H1 (cell line): ENCODE measurements at regions not wholly inside any gene's neighbourhood (a gene's known extent, or its start where the extent isn't known, plus 50 kb on each side); places are given as distances from the start of the nearest gene placed in this dataset.

ENCODE experiments used
- CTCF ChIA-PET: fragments of 300-600 bp; sonication (Branson Sonifier 250); formaldehyde crosslinking; loops from one replicate; lab custom pipeline; 2021; ENCODE audit not compliant: partially characterized antibody; lab: Charles Lee
- POLR2A ChIA-PET: fragments of 300-600 bp; sonication (Branson Sonifier 250); formaldehyde crosslinking; loops from one replicate; lab custom pipeline; 2021; ENCODE audit warnings: inconsistent platforms; ENCODE audit not compliant: partially characterized antibody; lab: Charles Lee
- DNase-seq, 2 experiments: peaks; one replicate each; pipeline versions ENCODE4 v3.0.0 to v3.0.0-alpha.2; 2010 to 2022; ENCODE audit warnings: low spot score in 2 of 2, low read depth in 1 of 2, mixed read lengths in 1 of 2
- FAIRE-seq: peaks from 2 replicates; lab custom pipeline; 2011; peaks lifted over from hg19 to GRCh38; lab: Jason Lieb, UNC
- H2AFZ ChIP-seq: 2 replicates; pipeline ENCODE4 v1.8.1; 2012; ENCODE audit warnings: low read length, inconsistent platforms
- H2AK5ac ChIP-seq: 2 replicates; pipeline ENCODE4 v1.6.1; 2013; ENCODE audit warnings: low read depth, low read length
- H2BK120ac ChIP-seq: replicated peaks from 2 replicates; pipeline ENCODE3; 2013; ENCODE audit warnings: low read depth, low read length, inconsistent platforms
- H2BK12ac ChIP-seq: 2 replicates; pipeline ENCODE4 v1.6.1; 2013; ENCODE audit warnings: low read depth, low read length
- H2BK15ac ChIP-seq: 2 replicates; pipeline ENCODE4 v1.6.1; 2013; ENCODE audit warnings: low read length
- H2BK20ac ChIP-seq: 2 replicates; pipeline ENCODE4 v1.6.1; 2013; ENCODE audit warnings: low read length
- H2BK5ac ChIP-seq: 2 replicates; pipeline ENCODE4 v1.6.1; 2013; ENCODE audit warnings: low read depth, low read length
- H3K14ac ChIP-seq: 2 replicates; pipeline ENCODE4 v1.6.1; 2013; ENCODE audit warnings: inconsistent platforms; ENCODE audit not compliant: insufficient read length
- H3K18ac ChIP-seq: 2 replicates; pipeline ENCODE4 v1.6.1; 2013; ENCODE audit warnings: low read length; ENCODE audit errors: extremely low read depth
- H3K23ac ChIP-seq: 2 replicates; pipeline ENCODE4 v1.6.1; 2013; ENCODE audit warnings: inconsistent platforms; ENCODE audit not compliant: insufficient read length
- H3K23me2 ChIP-seq: 2 replicates; pipeline ENCODE4 v1.6.1; 2013; ENCODE audit warnings: low read depth, low read length
- H3K27ac ChIP-seq: 2 replicates; pipeline ENCODE4 v1.6.1; 2011; ENCODE audit warnings: low read depth, low read length, inconsistent platforms
- H3K27me3 ChIP-seq, 4 experiments: replicated peaks in 1 of 4; 1 replicate in 1 of 4; 2 replicates in 3 of 4; pipeline versions ENCODE4 v1.6.1 to v1.8.1; 2011 to 2013; ENCODE audit warnings: low read length in 3 of 4, mild to moderate bottlenecking in 3 of 4, inconsistent platforms in 2 of 4, mixed read lengths in 2 of 4, moderate library complexity in 1 of 4; ENCODE audit not compliant: control insufficient read depth in 3 of 4, insufficient read depth in 3 of 4; ENCODE audit errors: extremely low read depth in 1 of 4
- H3K36me3 ChIP-seq, 4 experiments: 2 replicates each; pipeline versions ENCODE4 v1.6.1 to v1.8.1; 2011 to 2013; ENCODE audit warnings: mild to moderate bottlenecking in 4 of 4, low read length in 3 of 4, moderate library complexity in 2 of 4, control low read depth in 1 of 4, inconsistent platforms in 1 of 4; ENCODE audit not compliant: insufficient read depth in 4 of 4, control insufficient read depth in 2 of 4
- H3K4ac ChIP-seq: replicated peaks from 2 replicates; pipeline ENCODE3; 2013; ENCODE audit warnings: low read length, low read depth, mixed read lengths, inconsistent platforms; ENCODE audit not compliant: insufficient read length
- H3K4me1 ChIP-seq, 4 experiments: replicated peaks in 1 of 4; 1 replicate in 1 of 4; 2 replicates in 3 of 4; pipeline versions ENCODE4 v1.6.1 to v1.8.1; 2011 to 2013; ENCODE audit warnings: low read length in 3 of 4, inconsistent platforms in 2 of 4, mixed read lengths in 1 of 4; ENCODE audit not compliant: insufficient read depth in 4 of 4, control insufficient read depth in 3 of 4
- H3K4me2 ChIP-seq, 2 experiments: 2 replicates each; pipeline versions ENCODE4 v1.6.1 to v1.8.1; 2011 to 2013; ENCODE audit warnings: low read depth in 2 of 2, low read length in 2 of 2, control low read depth in 1 of 2, inconsistent platforms in 1 of 2, mild to moderate bottlenecking in 1 of 2; ENCODE audit not compliant: insufficient read depth in 1 of 2
- H3K4me3 ChIP-seq, 4 experiments: fragments of 200-600, 300-600 bp in 1 of 4; sonication (generic), shearing (Covaris generic), sonication (Bioruptor Twin) in 1 of 4; 2 replicates each; pipeline versions ENCODE4 v1.5.1 to v1.8.1; 2011 to 2016; ENCODE audit warnings: low read length in 4 of 4, low read depth in 3 of 4, control low read depth in 2 of 4, inconsistent platforms in 2 of 4, mild to moderate bottlenecking in 2 of 4, mixed read lengths in 1 of 4, moderate library complexity in 1 of 4; ENCODE audit not compliant: insufficient read depth in 2 of 4; ENCODE audit errors: extremely low read depth in 1 of 4
- H3K56ac ChIP-seq: replicated peaks from 2 replicates; pipeline ENCODE3; 2013; ENCODE audit warnings: low read depth, mild to moderate bottlenecking, mixed read lengths, low read length, inconsistent platforms; ENCODE audit not compliant: insufficient read length
- H3K79me1 ChIP-seq: 2 replicates; pipeline ENCODE4 v1.6.1; 2013; ENCODE audit warnings: low read depth, low read length, control low read depth
- H3K79me2 ChIP-seq, 2 experiments: 2 replicates each; pipeline versions ENCODE4 v1.6.1 to v1.8.1; 2012 to 2013; ENCODE audit warnings: low read length in 2 of 2, mild to moderate bottlenecking in 2 of 2, inconsistent platforms in 1 of 2; ENCODE audit not compliant: insufficient read depth in 2 of 2, control insufficient read depth in 1 of 2
- H3K9ac ChIP-seq, 4 experiments: replicated peaks in 1 of 4; 1 replicate in 1 of 4; 2 replicates in 3 of 4; pipeline versions ENCODE4 v1.6.1 to v1.8.1; 2011 to 2013; ENCODE audit warnings: low read depth in 3 of 4, low read length in 3 of 4, control low read depth in 2 of 4, mild to moderate bottlenecking in 2 of 4, moderate library complexity in 2 of 4, inconsistent platforms in 1 of 4; ENCODE audit errors: extremely low read depth in 1 of 4
- H3K9me3 ChIP-seq, 2 experiments: 2 replicates each; pipeline versions ENCODE4 v1.6.1 to v1.8.1; 2012 to 2013; ENCODE audit warnings: mild to moderate bottlenecking in 2 of 2, moderate library complexity in 2 of 2, control low read depth in 1 of 2, inconsistent platforms in 1 of 2, low read depth in 1 of 2, low read length in 1 of 2, mixed read lengths in 1 of 2; ENCODE audit not compliant: insufficient read depth in 2 of 2
- H4K20me1 ChIP-seq, 2 experiments: replicated peaks in 1 of 2; 2 replicates each; pipeline versions ENCODE3 to v1.8.1; 2011 to 2013; ENCODE audit warnings: inconsistent platforms in 2 of 2, low read length in 2 of 2, mild to moderate bottlenecking in 1 of 2; ENCODE audit not compliant: insufficient read depth in 2 of 2, control insufficient read depth in 1 of 2
- H4K5ac ChIP-seq: 2 replicates; pipeline ENCODE4 v1.6.1; 2013; ENCODE audit warnings: low read length, low read depth, mixed read lengths, inconsistent platforms; ENCODE audit not compliant: insufficient read length
- H4K8ac ChIP-seq: 2 replicates; pipeline ENCODE4 v1.8.0; 2013; ENCODE audit warnings: mild to moderate bottlenecking, moderate library complexity, low read length, inconsistent platforms; ENCODE audit not compliant: insufficient read depth; ENCODE audit errors: extremely low read depth
- H4K91ac ChIP-seq: replicated peaks from 2 replicates; pipeline ENCODE3; 2013; ENCODE audit warnings: low read length, mixed read lengths, inconsistent platforms; ENCODE audit not compliant: insufficient read length
- BACH1 ChIP-seq: IDR thresholded peaks from 2 replicates; pipeline ENCODE4 v1.6.1; 2012; ENCODE audit warnings: low read length, improper control_type of control experiment
- CREB1 ChIP-seq: IDR thresholded peaks from 2 replicates; pipeline ENCODE4 v1.6.1; 2012; ENCODE audit warnings: inconsistent platforms
- EZH2 ChIP-seq: fragments of 200-600 bp; sonication (generic); IDR thresholded peaks from 2 replicates; pipeline ENCODE4 v1.7.1; 2012; ENCODE audit warnings: low read depth, mild to moderate bottlenecking, moderate library complexity, low read length, inconsistent platforms; ENCODE audit not compliant: severe bottlenecking
- MAFK ChIP-seq: IDR thresholded peaks from 2 replicates; pipeline ENCODE4 v1.6.1; 2012; ENCODE audit warnings: low read depth, mild to moderate bottlenecking, improper control_type of control experiment, low read length
- POLR2A ChIP-seq, 2 experiments: IDR thresholded peaks; 1 replicate in 1 of 2; 2 replicates in 1 of 2; pipeline ENCODE4 v1.6.1; 2011; ENCODE audit warnings: low read depth in 2 of 2, low read length in 2 of 2, mild to moderate bottlenecking in 2 of 2; ENCODE audit errors: control extremely low read depth in 1 of 2
- RBBP5 ChIP-seq: IDR thresholded peaks from 2 replicates; pipeline ENCODE4 v1.7.1; 2012; ENCODE audit warnings: low read depth, mild to moderate bottlenecking, inconsistent platforms, low read length, moderate library complexity, borderline replicate concordance
- SP2 ChIP-seq: IDR thresholded peaks from 2 replicates; pipeline ENCODE4 v1.6.1; 2012; ENCODE audit warnings: mild to moderate bottlenecking, low read length, inconsistent platforms
- TAF1 ChIP-seq: IDR thresholded peaks from 2 replicates; pipeline ENCODE4 v1.6.1; 2011; ENCODE audit warnings: mild to moderate bottlenecking, low read depth, low read length

- H3K4ac ChIP-seq = no peak overlapping the region
- H4K20me1 ChIP-seq = no peaks in the 10 kb centered on the region
- no peak overlapping the region for H3K23ac ChIP-seq
- no peak overlapping the region for H3K14ac ChIP-seq
- H3K79me2 ChIP-seq = no peaks in the 10 kb centered on the region
- no peak overlapping the region for H3K18ac ChIP-seq
- no peak overlapping the region for H3K4me2 ChIP-seq
- H2AFZ ChIP-seq = no peak overlapping the region
- H2BK15ac ChIP-seq = no peak overlapping the region
- no peak overlapping the region for H3K56ac ChIP-seq
- no peak overlapping the region for H3K27ac ChIP-seq
- DNase-seq (no peak), FAIRE-seq (no peak)
- peaks cover 0 to 3% (median 0%) of the 10 kb centered on the region in 4 experiments; a peak in 2 of 7 replicates for H3K4me1 ChIP-seq
- no peak overlapping the region for H2BK20ac ChIP-seq
- H2BK120ac ChIP-seq = no peak overlapping the region
- H4K91ac ChIP-seq = no peak overlapping the region
- no peak overlapping the region for H4K5ac ChIP-seq
- CTCF ChIA-PET = no interaction called here
- H3K9me3 ChIP-seq = peaks cover 0 to 2% of the 10 kb centered on the region in 2 experiments; a peak in 1 of 4 replicates
- H3K79me1 ChIP-seq = no peaks in the 10 kb centered on the region
- no peak overlapping the region for H2AK5ac ChIP-seq
- H2BK12ac ChIP-seq = no peak overlapping the region
- POLR2A ChIA-PET = no interaction called here
- H3K27me3 ChIP-seq = no peaks in the 10 kb centered on the region
- H4K8ac ChIP-seq = no peak overlapping the region
- no peak overlapping the region for H2BK5ac ChIP-seq
- peaks cover 0 to under 1% (median 0%) of the 10 kb centered on the region in 4 experiments; a peak in 1 of 8 replicates for H3K36me3 ChIP-seq
- H3K9ac ChIP-seq = no peak overlapping the region
- H3K23me2 ChIP-seq = no peaks in the 10 kb centered on the region
- H3K4me3 ChIP-seq = no peak overlapping the region
- no peak for TF ChIP-seq BACH1
- TF ChIP-seq SP2 = no peak
- no peak for TF ChIP-seq POLR2A (IDR thresholded peaks at IDR 0.05; ENCODE audit: control extremely low read depth in 1 of 2, low read depth in 2 of 2, low read length in 2 of 2)
- TF ChIP-seq TAF1 = no peak
- TF ChIP-seq CREB1 = no peak
- TF ChIP-seq RBBP5 = no peak
- TF ChIP-seq MAFK = no peak
- no peak for TF ChIP-seq EZH2
Observed at GRCh38 chr3:191783024-191783423, 322.1 kb downstream of the PYDC2 start.
